Natural killer cell (primary cell): ENCODE measurements at regions not wholly inside any gene's neighbourhood (a gene's known extent, or its start where the extent isn't known, plus 50 kb on each side); places are given as distances from the start of the nearest gene placed in this dataset.

Experiments used
- ATAC-seq, 3 donors: fragments of 150-1000 bp in 2 of 3; fragments of 200-7000 bp in 1 of 3; cut with Tn5 transposase; 1 replicate in 1 of 3; 2 replicates in 2 of 3; pipeline ENCODE4 v1.10.0; 2021; ENCODE audit warnings: mild to moderate bottlenecking in 2 of 3, moderate library complexity in 2 of 3
- DNase-seq, 2 donors: peaks; one replicate each; pipeline versions ENCODE4 v3.0.0 to v3.0.0-alpha.2; 2013 to 2021; ENCODE audit warnings: mixed read lengths in 1 of 2
- H3K27ac ChIP-seq: one replicate; pipeline ENCODE4 v1.5.1; 2013; ENCODE audit warnings: mild to moderate bottlenecking, low read length
- H3K27me3 ChIP-seq: one replicate; pipeline ENCODE4 v1.6.1; 2013; ENCODE audit warnings: low read length; ENCODE audit not compliant: control insufficient read depth, insufficient read depth
- H3K36me3 ChIP-seq: one replicate; pipeline ENCODE4 v1.6.1; 2013; ENCODE audit warnings: low read length; ENCODE audit not compliant: control insufficient read depth, insufficient read depth
- H3K4me1 ChIP-seq: one replicate; pipeline ENCODE4 v1.6.1; 2013; ENCODE audit warnings: low read length; ENCODE audit not compliant: control insufficient read depth, insufficient read depth
- H3K4me3 ChIP-seq: one replicate; pipeline ENCODE4 v1.5.1; 2013; ENCODE audit warnings: low read length
- H3K9me3 ChIP-seq: one replicate; pipeline ENCODE4 v1.6.1; 2013; ENCODE audit warnings: low read length; ENCODE audit not compliant: control insufficient read depth, insufficient read depth
- H3K27ac Mint-ChIP-seq, 2 donors: one replicate each; pipeline ENCODE4 v1.8.0; 2022; ENCODE audit warnings: mild to moderate bottlenecking in 2 of 2, mixed read lengths in 2 of 2, moderate library complexity in 1 of 2
- H3K27me3 Mint-ChIP-seq, 2 donors: one replicate each; pipeline ENCODE4 v1.8.0; 2022; ENCODE audit warnings: low read depth in 2 of 2, mixed read lengths in 2 of 2
- H3K36me3 Mint-ChIP-seq: one replicate; pipeline ENCODE4 v1.8.0; 2022; ENCODE audit warnings: mixed read lengths
- H3K4me1 Mint-ChIP-seq, 2 donors: one replicate each; pipeline ENCODE4 v1.8.0; 2022; ENCODE audit warnings: mixed read lengths in 2 of 2
- H3K4me3 Mint-ChIP-seq: one replicate; pipeline ENCODE4 v1.8.0; 2022; ENCODE audit warnings: mild to moderate bottlenecking, moderate library complexity, mixed read lengths
- H3K9me3 Mint-ChIP-seq, 2 donors: one replicate each; pipeline ENCODE4 v1.8.0; 2022; ENCODE audit warnings: mixed read lengths in 2 of 2
- CTCF ChIP-seq: fragments of 200-600 bp; IDR thresholded peaks from one replicate; pipeline ENCODE4 v1.8.0; 2022; ENCODE audit warnings: antibody characterized with exemption
- WGBS: methylation state at CpG from one replicate; pipeline ENCODE4 v1.1.7; 2013; ENCODE audit warnings: missing lambda C conversion rate; ENCODE audit not compliant: insufficient coverage; 5-methylcytosine and 5-hydroxymethylcytosine counted together
- intact Hi-C: fragments of 100-400 bp; cut with micrococcal nuclease; formaldehyde crosslinking; loops from one replicate; pipeline ENCODE4 v1.14.2; 2022

GRCh38 chr5:13574574-13574973 is 369.9 kb downstream of the DNAH5 start:
- DNase-seq, result no peak
- no peak for TF ChIP-seq CTCF
- Histone ChIP-seq H3K4me1 (no peaks in the 10 kb centered on the region), H3K36me3 (no peaks in the 10 kb centered on the region), H3K9me3 (no peaks in the 10 kb centered on the region), H3K27ac (no peak overlapping the region), H3K27me3 (no peaks in the 10 kb centered on the region), H3K4me3 (no peak overlapping the region)
- Mint-ChIP-seq H3K4me1 (no peaks in the 10 kb centered on the region), H3K9me3 (peaks cover 10 to 16% of the 10 kb centered on the region in 2 donors), H3K4me3 (no peak overlapping the region), H3K27me3 (no peaks in the 10 kb centered on the region), H3K27ac (no peak overlapping the region), H3K36me3 (peaks cover 7% of the 10 kb centered on the region)
- intact Hi-C loops, result no loop called here
- no peak for ATAC-seq
- WGBS, result 65% methylated on average over 2 of the region's 2 CpGs

GRCh38 chr5:13572163-13572562 is 372.3 kb downstream of the DNAH5 start:
- intact Hi-C loops, result no loop called here
- ATAC-seq, result no peak
- H3K9me3 ChIP-seq, result no peaks in the 10 kb centered on the region

GRCh38 chr5:13569090-13569715 is 375.3 kb downstream of the DNAH5 start:
- Histone ChIP-seq H3K36me3 (no peaks in the 10 kb centered on the region), H3K4me1 (no peaks in the 10 kb centered on the region), H3K4me3 (no peak overlapping the region), H3K9me3 (no peaks in the 10 kb centered on the region), H3K27me3 (no peaks in the 10 kb centered on the region), H3K27ac (no peak overlapping the region)
- no peak overlapping the region for H3K4me3 Mint-ChIP-seq
- H3K36me3 Mint-ChIP-seq, result peaks cover 7% of the 10 kb centered on the region
- peaks cover 9 to 16% of the 10 kb centered on the region in 2 donors for H3K9me3 Mint-ChIP-seq
- no peaks in the 10 kb centered on the region for H3K4me1 Mint-ChIP-seq
- TF ChIP-seq CTCF, result no peak
- WGBS, result 77% methylated on average over 2 of the region's 3 CpGs
- no peak overlapping the region for H3K27ac Mint-ChIP-seq
- intact Hi-C loops, result no loop called here
- no peaks in the 10 kb centered on the region for H3K27me3 Mint-ChIP-seq
- ATAC-seq (no peak), DNase-seq (no peak)

More at GRCh38 chr5:13572163-13572562, 372.3 kb downstream of the DNAH5 start:
- Histone ChIP-seq H3K4me1 (no peaks in the 10 kb centered on the region), H3K27ac (no peak overlapping the region), H3K27me3 (no peaks in the 10 kb centered on the region), H3K36me3 (no peaks in the 10 kb centered on the region), H3K4me3 (no peak overlapping the region)
- peaks cover 11 to 16% of the 10 kb centered on the region in 2 donors for H3K9me3 Mint-ChIP-seq
- H3K27ac Mint-ChIP-seq, result no peak overlapping the region
- no peak for DNase-seq
- TF ChIP-seq CTCF, result no peak
- H3K27me3 Mint-ChIP-seq, result no peaks in the 10 kb centered on the region
- no peaks in the 10 kb centered on the region for H3K4me1 Mint-ChIP-seq
- peaks cover 7% of the 10 kb centered on the region for H3K36me3 Mint-ChIP-seq
- H3K4me3 Mint-ChIP-seq, result no peak overlapping the region
- WGBS, result 95% methylated on average over 4 of the region's 4 CpGs

- no peak overlapping the region for H3K27ac ChIP-seq
- no peaks in the 10 kb centered on the region for H3K4me1 Mint-ChIP-seq
- H3K27ac Mint-ChIP-seq, result no peak overlapping the region
- no peaks in the 10 kb centered on the region for H3K9me3 ChIP-seq
- peaks cover 7% of the 10 kb centered on the region for H3K36me3 Mint-ChIP-seq
- H3K4me1 ChIP-seq, result no peaks in the 10 kb centered on the region
- intact Hi-C loops, result no loop called here
- no peaks in the 10 kb centered on the region for H3K27me3 Mint-ChIP-seq
- TF ChIP-seq CTCF, result no peak
- no peaks in the 10 kb centered on the region for H3K36me3 ChIP-seq
- no peaks in the 10 kb centered on the region for H3K27me3 ChIP-seq
- no peak overlapping the region for H3K4me3 ChIP-seq
- peaks cover 11 to 18% of the 10 kb centered on the region in 2 donors for H3K9me3 Mint-ChIP-seq
- ATAC-seq, result no peak
- DNase-seq, result no peak
- no peak overlapping the region for H3K4me3 Mint-ChIP-seq
Observed at GRCh38 chr5:13567819-13568218, 376.7 kb downstream of the DNAH5 start.
